ENCODE measurements at regions not wholly inside any gene's neighbourhood (a gene's known extent, or its start where the extent isn't known, plus 50 kb on each side); places are given as distances from the start of the nearest gene placed in this dataset.

GRCh38 chr18:22559414-22560274 lies 141.9 kb upstream of the CTAGE1 start:
- TF ChIP-seq, protein P1, sequence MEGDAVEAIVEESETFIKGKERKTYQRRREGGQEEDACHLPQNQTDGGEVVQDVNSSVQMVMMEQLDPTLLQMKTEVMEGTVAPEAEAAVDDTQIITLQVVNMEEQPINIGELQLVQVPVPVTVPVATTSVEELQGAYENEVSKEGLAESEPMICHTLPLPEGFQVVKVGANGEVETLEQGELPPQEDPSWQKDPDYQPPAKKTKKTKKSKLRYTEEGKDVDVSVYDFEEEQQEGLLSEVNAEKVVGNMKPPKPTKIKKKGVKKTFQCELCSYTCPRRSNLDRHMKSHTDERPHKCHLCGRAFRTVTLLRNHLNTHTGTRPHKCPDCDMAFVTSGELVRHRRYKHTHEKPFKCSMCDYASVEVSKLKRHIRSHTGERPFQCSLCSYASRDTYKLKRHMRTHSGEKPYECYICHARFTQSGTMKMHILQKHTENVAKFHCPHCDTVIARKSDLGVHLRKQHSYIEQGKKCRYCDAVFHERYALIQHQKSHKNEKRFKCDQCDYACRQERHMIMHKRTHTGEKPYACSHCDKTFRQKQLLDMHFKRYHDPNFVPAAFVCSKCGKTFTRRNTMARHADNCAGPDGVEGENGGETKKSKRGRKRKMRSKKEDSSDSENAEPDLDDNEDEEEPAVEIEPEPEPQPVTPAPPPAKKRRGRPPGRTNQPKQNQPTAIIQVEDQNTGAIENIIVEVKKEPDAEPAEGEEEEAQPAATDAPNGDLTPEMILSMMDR (IDR thresholded peaks at IDR 0.05): peak in 4 of 6 experiments; percentile 28 to 52 (median 48)
- TF ChIP-seq POLR2A (IDR thresholded peaks at IDR 0.05): peak in 1 of 2 donors; percentile 70

Data from adrenal gland (tissue), 5 donors.